Fibroblast of lung (primary cell): ENCODE measurements at regions not wholly inside any gene's neighbourhood (a gene's known extent, or its start where the extent isn't known, plus 50 kb on each side); places are given as distances from the start of the nearest gene placed in this dataset.
A peak's percentile ranks its signal among the peaks of the same experiment; 100 is the strongest.

Experiments
- DNase-seq, 2 donors: peaks; one replicate each; pipeline versions ENCODE4 v3.0.0 to v3.0.0-alpha.2; 2010; ENCODE audit warnings: low read depth in 2 of 2
- H2AFZ ChIP-seq: 2 replicates; pipeline ENCODE4 v1.5.1; 2012; ENCODE audit warnings: low read length, control low read depth, inconsistent platforms
- H3K27ac ChIP-seq: 2 replicates; pipeline ENCODE4 v1.5.1; 2011; ENCODE audit warnings: low read length, control low read depth; ENCODE audit not compliant: insufficient read depth
- H3K27me3 ChIP-seq: 2 replicates; pipeline ENCODE4 v1.5.1; 2011; ENCODE audit warnings: mild to moderate bottlenecking, low read length; ENCODE audit not compliant: control insufficient read depth, insufficient read depth
- H3K36me3 ChIP-seq: 2 replicates; pipeline ENCODE4 v1.5.1; 2011; ENCODE audit warnings: low read length; ENCODE audit not compliant: control insufficient read depth, insufficient read depth
- H3K4me1 ChIP-seq: 2 replicates; pipeline ENCODE4 v1.5.1; 2011; ENCODE audit warnings: low read length; ENCODE audit not compliant: control insufficient read depth, insufficient read depth; ENCODE audit errors: extremely low read depth
- H3K4me2 ChIP-seq: 2 replicates; pipeline ENCODE4 v1.5.1; 2011; ENCODE audit warnings: low read length, control low read depth; ENCODE audit not compliant: insufficient read depth; ENCODE audit errors: extremely low read depth
- H3K4me3 ChIP-seq, 4 experiments: fragments of 200-600 bp in 1 of 4; sonication (generic) in 1 of 4; replicated peaks in 1 of 4; 2 replicates each; pipeline ENCODE4 v1.5.1; 2011 to 2016; ENCODE audit warnings: low read length in 4 of 4, low read depth in 3 of 4, mild to moderate bottlenecking in 3 of 4, control low read depth in 2 of 4, inconsistent platforms in 1 of 4, mixed read lengths in 1 of 4; ENCODE audit not compliant: insufficient read depth in 1 of 4; ENCODE audit errors: control extremely low read depth in 1 of 4
- H3K79me2 ChIP-seq: 2 replicates; pipeline ENCODE4 v1.5.1; 2012; ENCODE audit warnings: mild to moderate bottlenecking, low read length, inconsistent platforms; ENCODE audit not compliant: control insufficient read depth, insufficient read depth
- H3K9ac ChIP-seq: 2 replicates; pipeline ENCODE4 v1.5.1; 2011; ENCODE audit warnings: mild to moderate bottlenecking, low read length, control low read depth; ENCODE audit not compliant: insufficient read depth
- H3K9me3 ChIP-seq: 2 replicates; pipeline ENCODE4 v1.5.1; 2012; ENCODE audit warnings: low read depth, low read length; ENCODE audit not compliant: control insufficient read depth, insufficient read depth
- H4K20me1 ChIP-seq: 2 replicates; pipeline ENCODE4 v1.5.1; 2011; ENCODE audit warnings: low read length; ENCODE audit not compliant: control insufficient read depth, insufficient read depth; ENCODE audit errors: extremely low read depth
- EZH2 ChIP-seq: IDR thresholded peaks from 2 replicates; pipeline ENCODE4 v1.5.1; 2012; ENCODE audit warnings: low read length, control low read depth, mild to moderate bottlenecking; ENCODE audit errors: missing control alignments
- TF ChIP-seq, protein P1 (sequence below), 2 donors: IDR thresholded peaks in 1 of 2; conservative IDR thresholded peaks in 1 of 2; 1 replicate in 1 of 2; 2 replicates in 1 of 2; pipeline ENCODE4 v1.5.1; 2011 to 2012; ENCODE audit warnings: low read length in 2 of 2, control low read depth in 1 of 2, inconsistent platforms in 1 of 2, low read depth in 1 of 2, mild to moderate bottlenecking in 1 of 2

DNA sequence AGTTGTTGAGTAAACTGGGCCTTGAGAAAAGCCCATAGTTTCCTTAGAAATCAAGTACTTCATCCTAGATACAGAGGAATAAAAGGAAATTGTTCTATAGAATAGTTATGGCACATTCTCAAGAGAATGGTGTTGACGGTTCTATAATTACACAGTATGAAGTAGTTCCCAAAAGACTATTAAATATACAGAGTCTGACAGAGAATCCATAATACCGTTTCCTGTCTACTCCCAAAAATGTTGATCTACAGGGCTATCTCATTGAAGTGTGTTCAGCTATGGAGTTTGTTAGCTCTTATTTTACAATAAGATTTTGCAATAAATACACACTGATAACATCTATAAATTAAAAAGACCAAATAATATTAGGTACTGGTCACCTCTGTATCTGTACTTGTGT, 799.7 kb downstream of the RPS29 start:
- no peak overlapping the region for H3K4me2 ChIP-seq
- H3K79me2 ChIP-seq, result no peaks in the 10 kb centered on the region
- H3K9me3 ChIP-seq, result no peaks in the 10 kb centered on the region
- H2AFZ ChIP-seq, result no peak overlapping the region
- no peak overlapping the region for H3K4me3 ChIP-seq
- H3K27ac ChIP-seq, result no peak overlapping the region
- H3K27me3 ChIP-seq, result no peaks in the 10 kb centered on the region
- TF ChIP-seq EZH2, result no peak
- TF ChIP-seq, protein P1, sequence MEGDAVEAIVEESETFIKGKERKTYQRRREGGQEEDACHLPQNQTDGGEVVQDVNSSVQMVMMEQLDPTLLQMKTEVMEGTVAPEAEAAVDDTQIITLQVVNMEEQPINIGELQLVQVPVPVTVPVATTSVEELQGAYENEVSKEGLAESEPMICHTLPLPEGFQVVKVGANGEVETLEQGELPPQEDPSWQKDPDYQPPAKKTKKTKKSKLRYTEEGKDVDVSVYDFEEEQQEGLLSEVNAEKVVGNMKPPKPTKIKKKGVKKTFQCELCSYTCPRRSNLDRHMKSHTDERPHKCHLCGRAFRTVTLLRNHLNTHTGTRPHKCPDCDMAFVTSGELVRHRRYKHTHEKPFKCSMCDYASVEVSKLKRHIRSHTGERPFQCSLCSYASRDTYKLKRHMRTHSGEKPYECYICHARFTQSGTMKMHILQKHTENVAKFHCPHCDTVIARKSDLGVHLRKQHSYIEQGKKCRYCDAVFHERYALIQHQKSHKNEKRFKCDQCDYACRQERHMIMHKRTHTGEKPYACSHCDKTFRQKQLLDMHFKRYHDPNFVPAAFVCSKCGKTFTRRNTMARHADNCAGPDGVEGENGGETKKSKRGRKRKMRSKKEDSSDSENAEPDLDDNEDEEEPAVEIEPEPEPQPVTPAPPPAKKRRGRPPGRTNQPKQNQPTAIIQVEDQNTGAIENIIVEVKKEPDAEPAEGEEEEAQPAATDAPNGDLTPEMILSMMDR (conservative IDR thresholded peaks at IDR 0.05 in 1 of 2, IDR thresholded peaks at IDR 0.05 in 1 of 2; ENCODE audit: low read depth in 1 of 2, low read length in 2 of 2), result no peak
- H4K20me1 ChIP-seq, result no peaks in the 10 kb centered on the region
- no peaks in the 10 kb centered on the region for H3K36me3 ChIP-seq
- DNase-seq, result no peak
- H3K4me1 ChIP-seq, result no peaks in the 10 kb centered on the region
- no peak overlapping the region for H3K9ac ChIP-seq

DNA sequence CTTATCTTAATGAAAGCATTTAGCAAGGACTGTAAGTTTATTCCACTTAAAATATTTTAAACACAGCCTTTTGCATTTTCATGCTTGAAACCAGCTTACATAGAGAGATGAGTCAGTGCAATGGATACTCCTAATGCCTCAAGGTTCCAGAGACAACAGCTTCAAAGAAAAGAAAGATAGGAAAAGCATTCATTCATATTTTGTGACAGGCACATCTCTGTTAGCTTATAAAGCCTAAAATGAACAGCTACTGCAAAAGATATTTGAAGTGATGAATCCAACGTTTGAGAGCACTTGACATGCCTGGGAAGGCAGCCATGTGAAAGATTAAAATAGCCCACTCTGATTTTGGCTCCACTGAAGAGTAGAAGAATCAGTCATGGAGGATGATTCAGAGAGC, 814.5 kb downstream of the RPS29 start:
- Histone ChIP-seq H3K9me3 (no peaks in the 10 kb centered on the region), H4K20me1 (no peaks in the 10 kb centered on the region), H3K27ac (no peak overlapping the region), H3K4me1 (no peaks in the 10 kb centered on the region), H3K4me2 (no peak overlapping the region), H3K27me3 (no peaks in the 10 kb centered on the region), H3K36me3 (no peaks in the 10 kb centered on the region), H3K79me2 (no peaks in the 10 kb centered on the region), H3K9ac (no peak overlapping the region), H3K4me3 (no peak overlapping the region), H2AFZ (no peak overlapping the region)
- DNase-seq, result peak in 1 of 2 donors; percentile 78
- no peak for TF ChIP-seq EZH2
- TF ChIP-seq, protein P1 (conservative IDR thresholded peaks at IDR 0.05 in 1 of 2, IDR thresholded peaks at IDR 0.05 in 1 of 2; ENCODE audit: low read depth in 1 of 2, low read length in 2 of 2), result no peak

DNA sequence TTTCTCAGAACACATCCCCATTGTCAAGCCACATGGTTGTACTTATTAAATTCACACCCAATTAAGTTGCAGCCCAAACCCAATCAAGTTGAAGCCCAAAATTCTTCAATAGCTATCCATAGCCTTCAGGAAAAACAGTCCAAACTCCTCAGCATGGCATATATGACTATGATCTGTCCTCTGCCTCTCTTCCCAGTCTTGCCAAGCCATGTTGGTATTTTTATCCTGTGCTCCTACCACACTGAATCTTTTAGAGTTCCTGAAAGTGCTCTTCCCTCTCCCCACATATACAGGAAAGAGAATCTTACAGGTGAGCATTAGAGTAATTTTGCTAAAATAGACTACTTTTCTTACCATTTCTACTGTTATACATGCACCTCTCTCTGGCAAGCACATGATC, 834.9 kb downstream of the RPS29 start:
- DNase-seq, result no peak
- no peaks in the 10 kb centered on the region for H4K20me1 ChIP-seq
- H3K4me1 ChIP-seq, result no peaks in the 10 kb centered on the region
- no peaks in the 10 kb centered on the region for H3K79me2 ChIP-seq
- no peak overlapping the region for H3K4me3 ChIP-seq
- H2AFZ ChIP-seq, result no peak overlapping the region
- no peak for TF ChIP-seq EZH2
- TF ChIP-seq, protein P1 (conservative IDR thresholded peaks at IDR 0.05 in 1 of 2, IDR thresholded peaks at IDR 0.05 in 1 of 2; ENCODE audit: low read depth in 1 of 2, low read length in 2 of 2), result no peak
- no peaks in the 10 kb centered on the region for H3K27me3 ChIP-seq
- no peak overlapping the region for H3K4me2 ChIP-seq
- H3K9ac ChIP-seq, result no peak overlapping the region
- H3K27ac ChIP-seq, result no peak overlapping the region
- H3K9me3 ChIP-seq, result no peaks in the 10 kb centered on the region
- no peaks in the 10 kb centered on the region for H3K36me3 ChIP-seq
